H1 (cell line): ENCODE measurements at regions not wholly inside any gene's neighbourhood (a gene's known extent, or its start where the extent isn't known, plus 50 kb on each side); places are given as distances from the start of the nearest gene placed in this dataset.

Source experiments
- CBX5 ChIP-seq: fragments of 300-800, 300-1000 bp; sonication (generic); IDR thresholded peaks from 2 replicates; pipeline ENCODE4 v1.7.1; 2016; ENCODE audit warnings: antibody characterized with exemption, low read length, low read depth
- CHD7 ChIP-seq: fragments of 300-600 bp; sonication (generic); IDR thresholded peaks from 2 replicates; pipeline ENCODE4 v1.7.1; 2012; ENCODE audit warnings: low read length, moderate library complexity, mild to moderate bottlenecking, inconsistent platforms; ENCODE audit not compliant: insufficient replicate concordance
- CTCF ChIP-seq, 3 experiments: IDR thresholded peaks; 1 replicate in 2 of 3; 2 replicates in 1 of 3; pipeline versions ENCODE4 v1.5.1 to v1.6.1; 2011; ENCODE audit warnings: low read length in 3 of 3, mild to moderate bottlenecking in 3 of 3, inconsistent platforms in 2 of 3, low read depth in 1 of 3, moderate library complexity in 1 of 3; ENCODE audit not compliant: insufficient read depth in 1 of 3; ENCODE audit errors: control extremely low read depth in 1 of 3
- EGR1 ChIP-seq: IDR thresholded peaks from 2 replicates; pipeline ENCODE4 v1.6.1; 2011; ENCODE audit warnings: low read depth, low read length, borderline replicate concordance
- EZH2 ChIP-seq: fragments of 200-600 bp; sonication (generic); IDR thresholded peaks from 2 replicates; pipeline ENCODE4 v1.7.1; 2012; ENCODE audit warnings: low read depth, mild to moderate bottlenecking, moderate library complexity, low read length, inconsistent platforms; ENCODE audit not compliant: severe bottlenecking
- HDAC6 ChIP-seq: IDR thresholded peaks from one replicate; pipeline ENCODE4 v1.7.1; 2012; ENCODE audit warnings: low read depth, mild to moderate bottlenecking, inconsistent platforms, low read length, moderate library complexity
- POLR2A ChIP-seq, 2 experiments: IDR thresholded peaks; 1 replicate in 1 of 2; 2 replicates in 1 of 2; pipeline ENCODE4 v1.6.1; 2011; ENCODE audit warnings: low read depth in 2 of 2, low read length in 2 of 2, mild to moderate bottlenecking in 2 of 2; ENCODE audit errors: control extremely low read depth in 1 of 2
- POLR2AphosphoS5 ChIP-seq: IDR thresholded peaks from 2 replicates; pipeline ENCODE4 v1.6.1; 2011; ENCODE audit warnings: low read depth, low read length
- SUZ12 ChIP-seq: fragments of 200-600 bp; sonication (generic); IDR thresholded peaks from 2 replicates; pipeline ENCODE4 v1.6.1; 2012; ENCODE audit warnings: mild to moderate bottlenecking, inconsistent platforms, low read length, moderate library complexity, mixed read lengths
- TAF7 ChIP-seq: optimal IDR thresholded peaks from 2 replicates; pipeline ENCODE3; 2011; ENCODE audit warnings: low read depth, mild to moderate bottlenecking, inconsistent platforms, low read length, moderate library complexity, borderline replicate concordance

DNA sequence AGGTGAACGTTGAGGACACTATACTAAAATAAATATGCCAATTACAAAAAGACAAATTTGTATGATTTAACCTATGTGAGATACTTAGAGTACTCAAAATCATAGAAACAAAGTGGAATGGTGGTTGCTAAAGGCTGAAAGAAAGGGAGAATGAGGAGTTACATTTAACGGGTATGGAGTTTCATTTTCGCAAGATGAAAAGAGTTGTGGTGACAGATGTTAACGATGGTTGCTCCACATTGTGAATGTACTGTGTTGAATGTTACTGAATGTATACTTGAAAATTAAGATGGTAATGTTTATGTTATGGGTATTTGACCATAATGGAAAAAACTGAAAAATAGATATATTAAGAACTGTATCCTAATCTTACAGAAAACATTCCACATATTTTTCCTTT is 51.3 kb upstream of the MOCS2 start:
- no peak for TF ChIP-seq POLR2AphosphoS5
- no peak for TF ChIP-seq TAF7
- TF ChIP-seq POLR2A (IDR thresholded peaks at IDR 0.05; ENCODE audit: control extremely low read depth in 1 of 2, low read depth in 2 of 2, low read length in 2 of 2), result no peak
- no peak for TF ChIP-seq HDAC6
- TF ChIP-seq EGR1, result no peak
- no peak for TF ChIP-seq CTCF (IDR thresholded peaks at IDR 0.05; ENCODE audit: control extremely low read depth in 1 of 3, insufficient read depth in 1 of 3, low read depth in 1 of 3, low read length in 3 of 3)
- TF ChIP-seq SUZ12, result no peak
- TF ChIP-seq CHD7, result no peak
- TF ChIP-seq EZH2, result no peak
- no peak for TF ChIP-seq CBX5
